Caco-2 (cell line): ENCODE measurements at regions not wholly inside any gene's neighbourhood (a gene's known extent, or its start where the extent isn't known, plus 50 kb on each side); places are given as distances from the start of the nearest gene placed in this dataset.

ENCODE experiments used
- BruUV-seq: library from RNA; stranded (reverse); fragments of 400-500 nt; replicated peaks from 2 replicates; lab custom pipeline; 2021; lab: Mats Ljungman, UMichigan
- CTCF ChIA-PET: fragments of 300-600 bp; sonication (Branson Sonifier 250); formaldehyde crosslinking; loops from one replicate; lab custom pipeline; 2022; ENCODE audit warnings: antibody characterized with exemption; lab: Charles Lee
- POLR2A ChIA-PET: fragments of 300-600 bp; sonication (Branson Sonifier 250); formaldehyde crosslinking; loops from one replicate; lab custom pipeline; 2022; ENCODE audit warnings: antibody characterized with exemption; lab: Charles Lee
- DNase-seq, 2 experiments: peaks; one replicate each; pipeline versions ENCODE4 v3.0.0 to v3.0.0-alpha.2; 2020 to 2022
- H3K27me3 ChIP-seq: replicated peaks from 2 replicates; pipeline ENCODE4 v1.6.0; 2011; ENCODE audit warnings: low read length; ENCODE audit not compliant: control insufficient read depth, insufficient read depth
- H3K36me3 ChIP-seq: 2 replicates; pipeline ENCODE4 v1.5.1; 2011; ENCODE audit warnings: low read length; ENCODE audit not compliant: control insufficient read depth, insufficient read depth
- H3K4me1 ChIP-seq: fragments of 250-450 bp; sonication (Bioruptor Pico); 2 replicates; pipeline ENCODE4 v1.5.1; 2020; ENCODE audit warnings: mild to moderate bottlenecking
- H3K4me3 ChIP-seq: 2 replicates; pipeline ENCODE4 v1.5.1; 2011; ENCODE audit warnings: low read depth, mild to moderate bottlenecking, control low read depth, low read length
- H3K9me3 ChIP-seq: fragments of 250-450 bp; sonication (Bioruptor Pico); 2 replicates; pipeline ENCODE4 v1.5.1; 2020; ENCODE audit warnings: mild to moderate bottlenecking, moderate library complexity
- H3K27ac Mint-ChIP-seq: one replicate; pipeline ENCODE4 v1.8.0; 2022; ENCODE audit warnings: mixed read lengths; ENCODE audit not compliant: unreplicated experiment
- H3K27me3 Mint-ChIP-seq: one replicate; pipeline ENCODE4 v1.8.0; 2022; ENCODE audit warnings: mixed read lengths; ENCODE audit not compliant: insufficient read depth, unreplicated experiment
- H3K36me3 Mint-ChIP-seq: one replicate; pipeline ENCODE4 v1.8.0; 2022; ENCODE audit warnings: mild to moderate bottlenecking, mixed read lengths; ENCODE audit not compliant: insufficient read depth, unreplicated experiment
- H3K4me1 Mint-ChIP-seq: one replicate; pipeline ENCODE4 v1.8.0; 2022; ENCODE audit warnings: low read depth, mixed read lengths; ENCODE audit not compliant: unreplicated experiment
- H3K4me3 Mint-ChIP-seq: one replicate; pipeline ENCODE4 v1.8.0; 2022; ENCODE audit warnings: mild to moderate bottlenecking, moderate library complexity, mixed read lengths; ENCODE audit not compliant: unreplicated experiment
- H3K9me3 Mint-ChIP-seq: one replicate; pipeline ENCODE4 v1.8.0; 2022; ENCODE audit warnings: mixed read lengths; ENCODE audit not compliant: unreplicated experiment
- CTCF ChIP-seq, 2 experiments: fragments of 200-600 bp in 1 of 2; IDR thresholded peaks; 1 replicate in 1 of 2; 2 replicates in 1 of 2; pipeline versions ENCODE4 v1.5.1 to v1.8.0; 2011 to 2022; ENCODE audit warnings: antibody characterized with exemption in 1 of 2, control low read depth in 1 of 2, inconsistent platforms in 1 of 2, low read depth in 1 of 2, low read length in 1 of 2, mild to moderate bottlenecking in 1 of 2, moderate library complexity in 1 of 2; ENCODE audit not compliant: insufficient read depth in 1 of 2, severe bottlenecking in 1 of 2, unreplicated experiment in 1 of 2
- intact Hi-C: fragments of 100-400 bp; cut with micrococcal nuclease; formaldehyde crosslinking; loops from one replicate; pipeline ENCODE4 v1.10.0; 2022; ENCODE audit not compliant: unreplicated experiment

- no peak for DNase-seq
- BruUV-seq: no TSS peak
- Mint-ChIP-seq H3K27me3 (peaks cover 10% of the 10 kb centered on the region), H3K9me3 (no peaks in the 10 kb centered on the region), H3K36me3 (no peaks in the 10 kb centered on the region), H3K4me1 (no peaks in the 10 kb centered on the region), H3K27ac (no peak overlapping the region), H3K4me3 (no peak overlapping the region)
- H3K27me3 ChIP-seq: no peaks in the 10 kb centered on the region
- no peak for TF ChIP-seq CTCF (IDR thresholded peaks at IDR 0.05; ENCODE audit: insufficient read depth in 1 of 2, low read depth in 1 of 2, low read length in 1 of 2, severe bottlenecking in 1 of 2, unreplicated experiment in 1 of 2)
- H3K36me3 ChIP-seq: no peaks in the 10 kb centered on the region
- intact Hi-C loops: loop anchor here (5.0 kb wide), 1 partner anchor 373 kb away; no protein-coding TSS in a partner anchor
- ChIA-PET CTCF (no interaction called here), POLR2A (no interaction called here)
- no peaks in the 10 kb centered on the region for H3K9me3 ChIP-seq
- H3K4me3 ChIP-seq: no peak overlapping the region
- H3K4me1 ChIP-seq: no peaks in the 10 kb centered on the region
These were observed 209.6 kb upstream of the SLC30A5 start for GRCh38 chr5:68884144-68884754.

DNA sequence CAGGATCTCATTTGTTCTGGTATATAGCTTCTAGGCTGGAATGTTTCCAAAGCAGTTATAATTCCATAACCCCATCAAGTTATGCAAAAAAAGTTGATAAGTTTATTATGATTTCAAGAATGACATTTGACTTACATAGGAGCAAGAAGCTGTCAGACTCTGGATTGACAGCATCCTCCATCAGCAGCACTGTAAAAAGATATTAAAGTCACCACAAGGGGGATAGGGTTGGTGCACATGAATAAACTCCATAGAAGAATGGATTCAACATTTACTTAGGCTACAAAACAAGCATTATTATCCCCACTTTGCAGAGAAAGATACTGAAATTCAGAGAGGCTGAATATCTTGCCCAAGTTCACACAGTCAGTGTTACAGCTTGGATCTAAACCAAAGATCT, 208.9 kb upstream of the SLC30A5 start:
- BruUV-seq: no TSS peak

GRCh38 chr5:68886814-68887213, 207.0 kb upstream of the SLC30A5 start:
- POLR2A ChIA-PET: no interaction called here

More for the DNA sequence above, 208.9 kb upstream of the SLC30A5 start:
- H3K27me3 ChIP-seq: no peaks in the 10 kb centered on the region
- no peaks in the 10 kb centered on the region for H3K4me1 ChIP-seq
- intact Hi-C loops: loop anchor here (5.0 kb wide), 1 partner anchor 372 kb away; no protein-coding TSS in a partner anchor
- H3K9me3 ChIP-seq: no peaks in the 10 kb centered on the region
- peak; percentile 42 to 51 for TF ChIP-seq CTCF (IDR thresholded peaks at IDR 0.05; ENCODE audit: insufficient read depth in 1 of 2, low read depth in 1 of 2, low read length in 1 of 2, severe bottlenecking in 1 of 2, unreplicated experiment in 1 of 2)
- Mint-ChIP-seq H3K9me3 (no peaks in the 10 kb centered on the region), H3K27me3 (peaks cover 13% of the 10 kb centered on the region), H3K36me3 (no peaks in the 10 kb centered on the region), H3K4me1 (no peaks in the 10 kb centered on the region), H3K27ac (no peak overlapping the region), H3K4me3 (no peak overlapping the region)
- H3K4me3 ChIP-seq: no peak overlapping the region
- ChIA-PET POLR2A (no interaction called here), CTCF (no interaction called here)
- peak in 1 of 2 experiments; percentile 11 for DNase-seq
- no peaks in the 10 kb centered on the region for H3K36me3 ChIP-seq

More at GRCh38 chr5:68886814-68887213, 207.0 kb upstream of the SLC30A5 start:
- Mint-ChIP-seq H3K36me3 (no peaks in the 10 kb centered on the region), H3K4me3 (no peak overlapping the region), H3K4me1 (no peaks in the 10 kb centered on the region), H3K27me3 (peaks cover 10% of the 10 kb centered on the region), H3K27ac (no peak overlapping the region), H3K9me3 (no peaks in the 10 kb centered on the region)
- no peaks in the 10 kb centered on the region for H3K4me1 ChIP-seq
- intact Hi-C loops: no loop called here
- CTCF ChIA-PET: no interaction called here
- H3K36me3 ChIP-seq: no peaks in the 10 kb centered on the region
- BruUV-seq: no TSS peak
- TF ChIP-seq CTCF (IDR thresholded peaks at IDR 0.05; ENCODE audit: insufficient read depth in 1 of 2, low read depth in 1 of 2, low read length in 1 of 2, severe bottlenecking in 1 of 2, unreplicated experiment in 1 of 2): no peak
- H3K9me3 ChIP-seq: no peaks in the 10 kb centered on the region
- H3K27me3 ChIP-seq: no peaks in the 10 kb centered on the region
- no peak overlapping the region for H3K4me3 ChIP-seq
- DNase-seq: no peak
